Posterior vena cava (tissue), 2 donors: ENCODE measurements at regions not wholly inside any gene's neighbourhood (a gene's known extent, or its start where the extent isn't known, plus 50 kb on each side); places are given as distances from the start of the nearest gene placed in this dataset.

ENCODE experiments used
- DNase-seq: peaks from one replicate; pipeline ENCODE4 v3.0.0-alpha.2; 2020; ENCODE audit warnings: low spot score
- intact Hi-C, 2 donors: fragments of 100-400 bp; cut with DNase I; formaldehyde crosslinking; loops; one replicate each; pipeline versions ENCODE4 v1.14.1 to v1.14.2; 2022 to 2023
- donor health status: DM: yes; HTN: yes; CAD: no.
- donor health status: DM: yes; HTN: yes; CAD: no.

- intact Hi-C loops, result no loop called here
- DNase-seq, result no peak
Measured at GRCh38 chr5:35440409-35440808, 177.3 kb upstream of the SPEF2 start.

GRCh38 chr5:35438786-35439185 lies 178.9 kb upstream of the SPEF2 start:
- DNase-seq, result no peak

GRCh38 chr5:35438288-35438687 lies 179.4 kb upstream of the SPEF2 start:
- DNase-seq, result no peak
- intact Hi-C loops, result no loop called here

More at GRCh38 chr5:35438786-35439185, 178.9 kb upstream of the SPEF2 start:
- intact Hi-C loops, result no loop called here

GRCh38 chr5:35436400-35437057 lies 181.1 kb upstream of the SPEF2 start:
- DNase-seq, result no peak
- intact Hi-C loops, result no loop called here

- intact Hi-C loops, result no loop called here
- no peak for DNase-seq
Measured at GRCh38 chr5:35430381-35431162, 187.1 kb upstream of the SPEF2 start.

- intact Hi-C loops, result no loop called here
- DNase-seq, result no peak
Measured at GRCh38 chr5:35420200-35420599, 189.9 kb upstream of the PRLR start.

GRCh38 chr5:35417040-35417439 lies 186.8 kb upstream of the PRLR start:
- no peak for DNase-seq
- intact Hi-C loops, result no loop called here

- intact Hi-C loops, result no loop called here
- DNase-seq, result no peak
Measured at GRCh38 chr5:35416217-35416988, 186.1 kb upstream of the PRLR start.

- DNase-seq, result no peak
- intact Hi-C loops, result no loop called here
Measured at GRCh38 chr5:35415309-35415708, 185.0 kb upstream of the PRLR start.

- no peak for DNase-seq
- intact Hi-C loops, result no loop called here
Measured at GRCh38 chr5:35409361-35409760, 179.1 kb upstream of the PRLR start.

- DNase-seq, result no peak
- intact Hi-C loops, result no loop called here
Measured at GRCh38 chr5:35408146-35408545, 177.9 kb upstream of the PRLR start.

GRCh38 chr5:35407697-35408096 lies 177.4 kb upstream of the PRLR start:
- no peak for DNase-seq
- intact Hi-C loops, result no loop called here

GRCh38 chr5:35405938-35406337 lies 175.7 kb upstream of the PRLR start:
- intact Hi-C loops, result no loop called here
- DNase-seq, result no peak

- intact Hi-C loops, result no loop called here
- no peak for DNase-seq
Measured at GRCh38 chr5:35404701-35405100, 174.4 kb upstream of the PRLR start.

- intact Hi-C loops, result no loop called here
- DNase-seq, result no peak
Measured at GRCh38 chr5:35393901-35394300, 163.6 kb upstream of the PRLR start.

GRCh38 chr5:35384658-35385057 lies 154.4 kb upstream of the PRLR start:
- DNase-seq, result no peak
- intact Hi-C loops, result no loop called here

GRCh38 chr5:35383041-35383440 lies 152.8 kb upstream of the PRLR start:
- intact Hi-C loops, result no loop called here
- no peak for DNase-seq

- DNase-seq, result no peak
- intact Hi-C loops, result no loop called here
Measured at GRCh38 chr5:35377653-35378052, 147.4 kb upstream of the PRLR start.

- DNase-seq, result no peak
- intact Hi-C loops, result no loop called here
Measured at GRCh38 chr5:35374584-35374983, 144.3 kb upstream of the PRLR start.

- intact Hi-C loops, result no loop called here
- no peak for DNase-seq
Measured at GRCh38 chr5:35373249-35373648, 143.0 kb upstream of the PRLR start.
